COR-L47 (cell line): ENCODE measurements at regions not wholly inside any gene's neighbourhood (a gene's known extent, or its start where the extent isn't known, plus 50 kb on each side); places are given as distances from the start of the nearest gene placed in this dataset.

Experiments
- DNase-seq: peaks from one replicate; lab custom pipeline; 2025; lab: John Stamatoyannopoulos, UW

DNA sequence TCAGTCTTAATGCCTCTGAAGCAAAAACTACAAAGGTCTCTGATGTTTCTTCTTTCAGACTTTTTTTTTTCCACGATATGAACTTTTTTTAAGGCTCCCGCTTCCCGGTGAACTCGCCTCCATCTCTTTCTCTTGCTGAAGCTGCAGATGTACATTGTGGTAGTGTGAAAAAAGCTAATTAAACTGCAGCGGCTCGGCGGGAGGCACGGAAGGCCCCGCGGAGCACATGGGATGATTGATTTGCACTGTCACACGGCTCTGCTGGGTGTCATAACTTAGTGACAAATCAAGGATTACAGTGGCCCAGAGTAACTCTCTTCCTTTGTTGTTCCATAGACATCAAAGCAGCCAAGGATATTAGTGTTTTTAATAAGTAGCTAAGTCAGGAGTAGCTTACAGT, 196.3 kb downstream of the AXIN2 start:
- DNase-seq = peak; percentile 47

DNA sequence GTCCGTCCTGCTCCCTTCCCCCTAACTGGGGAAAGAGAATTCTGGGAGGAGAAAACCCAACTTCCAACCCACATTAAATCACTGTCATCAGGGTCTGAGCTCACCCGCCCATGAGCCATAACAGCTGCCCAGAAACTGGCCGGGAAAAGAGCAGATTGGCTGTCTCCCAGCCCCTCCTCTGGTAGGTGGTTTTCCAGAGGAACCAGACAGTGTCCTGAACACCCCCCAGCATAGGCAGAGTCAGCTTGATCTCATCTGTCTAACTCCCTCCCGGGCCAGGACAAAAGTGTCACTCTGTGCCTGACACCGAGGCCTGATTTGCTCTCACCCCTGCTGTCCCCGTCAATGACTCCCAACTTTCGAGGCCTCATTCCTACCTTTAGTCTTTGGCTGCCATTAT, 197.0 kb downstream of the AXIN2 start:
- no peak for DNase-seq

DNA sequence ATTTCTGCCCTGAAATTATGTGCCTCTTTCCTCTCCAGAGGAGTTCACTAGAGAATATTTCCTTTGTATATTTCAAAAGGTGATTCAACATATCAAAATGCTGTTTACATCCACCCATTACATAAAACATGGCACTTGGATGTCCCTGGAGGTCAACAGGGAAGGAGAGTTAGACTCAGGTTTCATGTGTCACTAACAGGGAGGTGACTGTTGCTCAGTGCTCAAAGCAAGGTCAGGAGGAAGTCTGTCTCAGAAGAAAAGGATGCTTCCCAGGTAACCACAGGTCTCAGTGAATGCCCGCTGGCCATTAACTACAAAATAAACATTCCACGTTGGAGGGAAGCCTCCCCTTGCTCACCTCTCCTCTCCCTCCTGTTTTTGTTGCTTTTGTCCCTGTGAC, 198.6 kb downstream of the AXIN2 start:
- DNase-seq = peak; percentile 31

DNA sequence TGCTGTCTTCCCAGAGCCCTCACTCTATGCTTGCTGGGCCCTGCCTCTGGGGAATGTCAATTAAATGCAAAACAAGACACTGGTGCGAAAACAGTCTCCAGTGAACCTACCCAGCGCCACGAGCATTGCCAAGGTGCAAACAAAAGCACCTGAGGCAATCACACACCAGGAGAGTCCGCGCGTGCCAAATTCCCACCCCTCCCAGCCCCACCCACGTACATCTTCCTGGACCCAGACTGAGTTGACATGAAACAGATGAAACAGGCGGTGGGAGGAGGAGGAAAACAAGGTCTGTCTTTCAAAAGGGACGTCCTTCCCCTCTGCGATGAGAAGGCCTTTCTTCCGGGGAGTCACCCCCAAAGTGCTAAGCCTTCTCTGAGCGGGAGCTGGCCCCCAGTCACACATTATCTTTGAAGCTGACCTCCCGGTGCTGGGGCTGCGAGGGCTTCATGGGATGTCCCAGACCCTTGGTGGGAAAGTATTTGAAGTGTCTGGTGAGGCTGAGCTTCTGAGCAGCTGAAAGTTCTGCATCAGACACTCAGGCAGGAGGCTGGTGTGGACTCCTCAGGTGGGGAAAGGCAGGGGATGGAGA, 200.4 kb downstream of the AXIN2 start:
- DNase-seq = peak; percentile 60

DNA sequence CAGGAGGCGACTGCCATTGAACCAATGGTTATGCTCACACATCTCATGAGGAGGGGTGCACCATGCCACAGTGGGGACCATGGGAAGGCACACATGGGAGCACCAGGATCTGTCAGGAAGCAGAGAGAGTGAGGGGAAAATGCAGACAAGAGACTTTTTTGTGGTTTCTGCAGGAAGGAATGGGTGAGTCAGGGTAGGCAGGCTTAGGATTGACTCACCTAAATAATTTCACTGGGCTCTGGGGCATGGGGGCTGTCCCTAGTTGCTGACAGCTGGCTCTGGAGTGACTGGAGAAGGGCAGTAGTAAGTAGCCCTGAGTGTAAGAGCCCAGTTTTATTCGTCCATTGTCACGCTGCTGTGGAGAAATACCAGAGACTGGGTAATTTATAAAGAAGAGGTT, 202.4 kb downstream of the AXIN2 start:
- DNase-seq = no peak

DNA sequence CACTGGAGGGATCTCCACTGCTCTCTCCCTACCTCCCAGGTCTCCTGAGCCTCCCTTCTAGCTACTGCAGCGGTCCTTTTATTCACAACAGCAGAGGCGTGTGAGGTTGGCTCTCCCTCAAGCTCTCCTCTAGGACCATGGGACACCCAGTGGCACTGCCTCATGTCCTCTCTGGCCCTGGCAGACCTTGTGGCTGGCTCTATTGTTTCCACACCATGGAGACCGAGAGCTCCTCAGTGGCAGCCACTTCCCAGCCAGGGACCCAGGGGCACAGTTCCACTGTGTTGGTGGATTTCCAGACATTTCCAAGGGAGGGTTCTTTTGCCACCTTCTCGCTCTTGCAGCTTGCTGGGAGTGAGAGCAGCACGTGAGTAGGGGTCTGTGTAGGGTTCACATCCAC, 204.9 kb downstream of the AXIN2 start:
- no peak for DNase-seq

DNA sequence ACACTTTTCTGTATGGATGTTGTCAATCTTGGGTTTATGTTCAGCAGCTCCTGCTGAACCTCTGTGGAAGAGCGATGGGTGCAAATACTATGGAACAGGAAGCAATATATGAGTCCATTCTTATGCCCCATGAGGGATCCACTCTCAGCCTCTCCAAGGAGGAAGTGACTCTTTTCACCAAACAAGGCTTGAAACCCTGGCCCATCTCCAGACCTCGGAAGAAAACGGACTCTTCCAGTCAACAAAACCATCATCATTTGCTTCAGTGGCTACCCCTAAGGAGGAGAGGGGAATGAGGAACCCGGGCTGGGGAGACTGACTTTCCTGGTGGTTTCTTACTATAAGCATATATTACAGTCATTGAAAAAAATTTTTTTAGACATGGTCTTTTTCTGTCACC, 206.2 kb downstream of the AXIN2 start:
- DNase-seq = no peak

DNA sequence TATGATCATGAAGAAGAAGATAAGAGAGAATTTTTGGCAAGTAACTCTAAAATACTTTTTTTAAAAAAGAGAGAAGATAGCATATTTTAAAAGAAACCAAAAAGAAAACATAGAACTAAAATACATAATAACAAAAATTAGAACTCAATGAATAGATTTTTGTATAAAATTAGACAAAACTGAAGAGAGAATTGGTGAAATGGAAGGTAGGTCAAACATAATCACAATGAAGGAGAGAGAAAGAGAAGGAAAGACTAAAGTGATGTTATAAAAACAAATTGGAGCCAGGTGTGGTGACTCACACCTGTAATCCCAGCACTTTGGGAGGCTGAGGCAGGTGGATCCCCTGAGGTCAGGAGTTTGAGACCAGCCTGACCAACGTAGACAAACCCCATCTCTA, 211.5 kb downstream of the AXIN2 start:
- DNase-seq = no peak

DNA sequence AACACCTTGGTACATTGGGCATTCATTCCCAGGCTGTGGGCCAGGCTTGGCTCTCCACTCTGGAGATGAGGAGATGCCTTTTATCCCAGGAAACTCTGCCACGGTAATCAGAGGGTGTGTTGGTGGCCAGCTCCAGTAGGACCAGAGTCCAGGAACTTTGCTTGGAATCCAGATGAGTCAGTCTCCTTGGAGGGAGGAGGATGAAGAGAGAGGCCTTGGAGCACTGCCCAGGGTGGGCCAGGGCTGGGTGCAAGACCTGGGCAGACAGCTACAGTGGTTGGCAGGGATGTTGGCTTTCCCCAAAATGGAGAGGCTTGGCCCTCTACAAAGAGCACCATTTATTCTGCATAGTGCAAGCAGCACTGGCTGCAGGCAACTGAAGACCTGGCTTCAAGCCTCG, 209.0 kb downstream of the RGS9 start:
- no peak for DNase-seq

DNA sequence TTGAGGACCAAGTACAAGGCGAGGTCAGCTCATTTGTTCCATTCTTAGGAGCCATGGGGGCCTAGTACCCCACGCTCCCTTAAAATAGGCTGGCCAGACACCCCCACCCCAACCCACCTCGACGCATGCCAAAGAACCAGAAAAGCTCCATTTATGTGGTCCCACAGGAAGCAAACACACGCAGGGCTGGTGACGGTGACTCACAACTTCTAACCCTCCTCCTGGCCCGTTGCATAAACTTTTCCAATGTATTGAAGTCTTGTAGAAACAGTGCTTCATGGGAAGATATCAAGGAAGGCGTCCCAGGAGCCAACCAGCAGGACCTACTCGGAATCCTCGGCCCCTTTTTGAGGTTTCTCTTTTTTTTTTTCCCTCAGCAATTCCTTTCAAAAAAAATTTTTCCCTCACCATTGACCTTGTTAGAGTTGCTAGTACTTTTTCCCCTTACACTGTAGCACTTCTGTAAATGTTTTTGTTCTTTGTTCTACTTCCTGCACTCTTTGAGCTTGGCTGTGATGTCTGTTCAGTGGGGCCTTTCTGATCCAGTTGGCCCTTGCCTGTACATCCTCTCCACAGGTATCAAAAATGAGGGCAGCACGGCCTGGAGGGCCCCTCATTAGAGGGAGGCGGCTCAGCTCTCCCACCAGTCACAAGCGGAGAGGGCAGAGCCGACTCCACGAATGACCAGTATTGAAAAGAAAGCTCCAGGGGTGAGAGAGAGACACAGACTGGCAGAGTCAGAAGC, 208.3 kb downstream of the RGS9 start:
- no peak for DNase-seq

DNA sequence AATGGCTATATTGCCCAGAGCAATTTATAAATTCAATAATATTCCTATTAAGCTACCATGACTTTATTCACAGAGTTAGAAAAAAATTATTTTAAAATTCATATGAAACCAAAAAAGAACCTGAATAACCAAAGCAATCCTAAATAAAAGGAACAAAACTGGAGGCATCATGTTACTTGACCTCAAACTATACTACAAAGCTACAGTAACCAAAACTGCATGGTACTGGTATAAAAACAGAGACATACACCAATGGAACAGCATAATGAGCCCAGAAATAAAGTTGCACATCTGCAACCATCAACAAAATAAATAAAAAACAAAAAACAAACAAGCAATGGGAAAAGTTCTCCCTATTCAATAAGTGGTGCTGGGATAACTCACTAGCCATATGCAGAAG, 203.2 kb downstream of the RGS9 start:
- no peak for DNase-seq

DNA sequence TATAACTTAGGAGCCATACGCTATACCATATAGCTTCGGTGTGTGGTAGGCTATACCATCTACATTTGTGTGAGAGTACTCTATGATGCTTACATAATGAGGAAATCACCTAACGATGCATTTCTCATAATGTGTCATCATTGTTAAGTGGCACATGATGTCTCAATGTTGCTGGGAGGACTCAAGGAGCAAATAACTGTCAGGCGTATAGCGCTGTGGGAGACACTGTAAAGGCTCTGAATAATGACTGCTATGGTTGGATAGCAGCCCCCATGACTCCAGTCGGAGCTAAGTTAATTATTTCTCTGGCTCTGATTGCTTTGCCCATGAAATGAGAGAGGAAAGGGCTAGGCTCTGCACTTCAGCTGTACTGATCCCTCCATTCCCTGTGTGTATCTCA, 197.2 kb downstream of the RGS9 start:
- DNase-seq = no peak

DNA sequence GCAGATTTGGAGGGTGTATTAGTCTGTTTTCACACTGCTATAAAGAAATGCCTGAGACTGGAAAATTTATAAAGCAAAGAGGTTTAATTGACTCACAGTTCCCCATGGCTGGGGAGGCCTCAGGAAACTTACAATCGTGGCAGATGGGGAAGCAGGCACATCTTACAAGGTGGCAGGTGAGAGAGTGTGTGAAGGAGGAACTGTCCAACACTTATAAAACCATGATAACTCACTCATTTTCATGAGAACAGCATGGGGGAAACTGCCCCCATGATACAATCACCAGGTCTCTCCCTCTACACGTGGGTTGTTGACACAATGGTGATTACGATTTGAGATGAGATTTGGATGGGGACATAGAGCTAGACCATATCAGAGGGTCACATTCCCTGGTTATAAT, 195.6 kb downstream of the RGS9 start:
- DNase-seq = no peak

DNA sequence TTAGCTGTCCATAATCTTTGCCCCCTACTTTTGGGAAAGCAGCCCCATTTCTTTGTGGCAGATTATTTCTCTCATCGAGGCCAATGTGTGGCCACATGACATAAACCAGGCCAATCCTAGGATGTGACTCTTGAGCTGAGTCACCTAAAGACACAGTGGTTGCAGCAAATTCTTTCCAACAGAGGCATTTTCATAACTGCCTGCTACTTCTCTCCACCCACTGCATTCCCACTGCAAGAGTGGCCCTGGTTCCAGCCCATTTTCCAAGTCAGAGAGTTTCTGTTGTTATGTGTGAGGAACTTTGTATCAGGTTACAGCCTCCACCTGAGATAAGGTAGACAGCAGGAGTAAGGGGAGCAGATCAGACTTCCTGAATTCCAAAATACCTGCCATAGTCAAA, 195.2 kb downstream of the RGS9 start:
- no peak for DNase-seq

DNA sequence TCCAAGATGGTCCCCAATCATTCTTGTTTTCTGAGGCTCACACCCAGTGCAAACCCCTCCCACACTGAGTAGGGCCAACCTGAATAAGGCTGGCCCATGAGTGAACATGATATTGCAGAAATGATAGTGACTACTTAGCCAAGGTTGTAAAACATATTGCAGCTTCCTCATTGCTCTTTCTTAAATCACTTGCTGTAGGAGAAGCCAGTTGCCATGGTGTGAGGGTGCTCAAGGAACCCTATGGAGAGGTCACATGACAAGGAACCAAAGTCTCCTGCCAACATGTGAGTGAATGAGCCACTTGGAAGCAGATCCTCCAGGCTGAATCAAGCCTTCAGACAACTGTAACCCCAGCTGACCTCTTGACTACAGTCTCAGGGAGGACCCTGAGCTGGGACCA, 191.4 kb downstream of the RGS9 start:
- no peak for DNase-seq

DNA sequence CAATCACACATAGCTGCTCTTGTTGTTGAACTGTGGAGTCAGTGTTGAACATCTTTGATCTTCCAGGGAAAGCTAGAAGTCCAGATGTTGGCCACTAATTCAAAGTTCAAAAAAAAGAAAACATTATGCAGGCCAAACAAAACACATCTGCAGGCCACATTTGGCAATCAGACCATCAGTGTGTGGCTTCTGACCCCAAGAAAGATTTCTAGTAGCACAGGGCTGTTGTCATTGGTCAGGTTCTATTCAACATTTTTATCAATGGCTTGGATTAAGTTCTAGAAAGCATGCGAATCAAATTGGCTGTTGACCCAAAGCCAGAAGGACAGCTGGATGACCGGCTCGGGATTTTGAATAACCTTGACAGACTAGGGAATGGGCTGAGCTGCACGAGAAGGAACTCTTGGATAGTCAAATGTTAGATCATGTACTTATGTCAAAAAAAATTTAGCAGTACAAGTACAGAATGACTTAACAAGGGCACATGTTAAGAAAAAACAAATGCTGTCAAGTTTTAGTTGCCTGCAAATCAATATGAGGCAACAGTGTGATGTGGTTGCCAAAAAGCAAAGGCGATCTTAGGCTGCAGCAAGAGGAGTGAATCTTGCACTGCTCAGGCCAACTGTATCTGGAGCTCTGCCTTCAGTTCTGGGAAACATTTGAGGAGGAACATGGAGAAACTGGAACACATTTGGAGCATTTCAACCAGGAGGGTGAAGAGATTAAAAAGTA, 187.6 kb downstream of the RGS9 start:
- no peak for DNase-seq

DNA sequence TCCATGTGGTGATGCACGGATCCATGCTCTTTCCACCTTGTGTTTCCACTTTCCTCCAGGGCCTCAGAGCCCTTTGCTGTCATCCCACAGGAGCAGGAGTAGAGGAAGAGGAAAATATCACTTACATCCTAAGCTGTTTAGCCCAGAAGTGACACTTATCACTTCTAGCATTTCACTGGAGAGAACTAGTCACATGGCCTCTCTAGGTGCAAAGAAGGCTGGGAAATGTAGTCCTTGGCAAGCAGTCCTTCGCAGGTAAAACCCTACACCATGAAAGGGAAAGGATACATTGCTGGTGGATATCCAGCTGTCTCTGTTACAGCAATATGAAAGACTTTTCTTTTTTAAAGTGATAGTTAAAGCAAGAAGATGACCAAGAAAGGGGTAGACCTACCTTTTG, 185.9 kb downstream of the RGS9 start:
- DNase-seq = no peak

DNA sequence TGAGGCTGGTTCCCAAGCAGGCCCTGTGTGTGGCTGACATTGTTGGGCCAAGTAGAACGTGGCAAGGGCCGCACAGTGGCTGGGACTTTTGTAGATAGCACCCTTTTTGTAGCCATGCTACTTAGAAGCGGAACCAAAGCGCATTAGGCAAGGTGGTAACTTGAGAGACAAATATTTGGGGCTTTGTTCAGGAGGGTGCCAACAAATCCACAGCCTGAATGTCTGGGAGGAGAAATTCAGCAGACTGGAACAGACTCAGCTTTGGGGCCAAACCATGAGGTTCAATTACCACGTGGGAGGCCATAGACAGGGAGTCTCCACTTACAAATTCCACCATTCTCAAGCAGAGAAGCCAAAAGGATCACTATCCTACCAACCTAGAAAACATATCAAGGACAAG, 183.7 kb downstream of the RGS9 start:
- DNase-seq = no peak

DNA sequence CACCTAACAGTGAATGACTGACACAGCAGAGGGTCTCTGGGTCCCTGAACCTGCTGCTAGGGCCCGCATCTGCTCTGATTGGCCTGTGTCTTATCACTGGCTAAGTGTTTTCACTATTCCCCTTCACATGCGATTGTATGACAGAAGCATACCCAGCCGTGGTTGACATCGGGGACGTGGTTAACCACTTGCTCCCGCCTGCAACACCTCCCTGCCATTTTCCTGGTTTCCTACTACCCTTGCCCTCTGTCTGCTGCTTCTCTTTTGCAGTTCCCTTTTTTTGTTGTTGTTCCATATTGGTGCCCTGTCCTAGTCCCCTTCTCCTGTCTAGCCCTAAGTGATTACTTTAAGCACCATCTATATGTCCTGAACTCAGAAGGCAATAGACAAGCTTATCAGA, 177.0 kb downstream of the RGS9 start:
- no peak for DNase-seq

DNA sequence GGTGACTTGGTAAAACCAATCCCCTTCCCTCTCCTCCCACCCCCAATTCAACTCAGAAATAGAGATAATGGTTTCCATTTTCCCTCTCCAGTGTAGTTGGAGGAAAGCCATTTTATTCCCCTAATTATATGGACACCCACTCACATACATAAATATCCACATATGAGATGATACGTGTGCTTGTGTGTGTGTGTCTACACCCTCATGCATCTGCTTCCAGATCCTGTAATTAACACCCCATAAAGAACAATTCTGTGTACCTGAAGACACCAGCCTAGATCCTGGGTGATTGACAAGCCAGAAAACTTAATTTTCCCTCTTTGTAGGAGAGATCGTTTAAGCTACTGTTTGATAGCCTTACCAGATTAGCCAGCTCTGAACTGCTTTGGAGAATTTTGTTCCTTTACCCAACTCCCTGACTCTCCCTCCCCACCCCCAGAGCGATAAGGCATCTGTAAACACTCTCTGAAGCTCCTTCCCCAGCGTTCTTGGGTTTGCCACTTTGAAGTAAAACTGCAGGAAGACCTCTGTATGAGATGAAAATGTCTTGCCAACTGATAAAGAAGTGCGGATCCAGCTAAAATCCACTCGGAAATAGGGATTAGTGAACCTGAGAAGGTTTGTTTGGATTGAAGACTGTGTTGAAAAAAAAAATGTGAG, 175.7 kb downstream of the RGS9 start:
- DNase-seq = peak; percentile 27

DNA sequence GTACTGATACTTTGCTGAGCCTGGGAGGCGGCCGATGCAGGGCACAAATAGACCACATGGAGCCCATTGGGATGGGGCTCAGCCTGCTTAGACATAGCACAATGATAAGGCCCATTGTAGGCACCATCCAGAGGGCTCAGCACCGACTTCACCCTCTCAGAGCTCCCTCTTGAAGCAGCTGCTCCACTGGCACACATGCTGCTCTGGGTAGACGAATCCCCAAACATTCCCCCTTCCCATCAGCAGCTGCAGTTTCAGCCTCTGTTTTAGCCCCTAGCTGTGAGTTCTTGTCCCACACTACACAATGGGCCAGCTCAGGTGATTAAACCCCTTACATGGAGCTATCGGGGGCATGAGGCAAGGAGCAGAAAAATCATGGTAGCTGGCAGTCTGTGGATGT, 174.1 kb downstream of the RGS9 start:
- DNase-seq = no peak

DNA sequence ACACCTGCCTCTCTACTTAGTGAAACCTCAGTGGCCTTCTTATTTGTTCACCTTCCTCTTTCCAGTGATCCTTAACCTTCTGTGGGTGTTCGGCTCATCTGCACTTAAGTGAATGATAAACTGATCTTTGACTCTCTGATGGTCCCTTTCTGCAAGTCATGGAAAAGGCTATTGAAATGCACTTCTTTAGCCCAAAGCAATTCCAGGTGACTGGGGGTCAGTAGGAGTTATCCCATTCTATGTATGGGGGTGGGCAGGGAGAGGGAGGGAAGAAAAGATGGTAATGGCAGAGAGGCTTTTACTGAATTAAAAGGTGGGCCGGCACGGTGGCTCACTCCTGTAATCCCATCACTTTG, 170.8 kb downstream of the RGS9 start:
- no peak for DNase-seq
